A549 (cell line): ENCODE measurements at regions not wholly inside any gene's neighbourhood (a gene's known extent, or its start where the extent isn't known, plus 50 kb on each side); places are given as distances from the start of the nearest gene placed in this dataset.

Experiments
- EP300 ChIP-seq, 2 experiments: fragments of >200 bp; sonication (Bioruptor Twin); formaldehyde crosslinking; IDR thresholded peaks; 2 replicates in 1 of 2; 3 replicates in 1 of 2; pipeline ENCODE4 v1.6.1; 2016 to 2017
- FOXS1 ChIP-seq: fragments of 250-450 bp; sonication (Bioruptor Pico); IDR thresholded peaks from 2 replicates; pipeline ENCODE4 v1.5.0; 2020; ENCODE audit warnings: mild to moderate bottlenecking, moderate library complexity
- KDM1A ChIP-seq: fragments of 200-600 bp; sonication (generic); IDR thresholded peaks from 2 replicates; pipeline ENCODE4 v1.6.1; 2016; ENCODE audit warnings: low read depth, mild to moderate bottlenecking
- MAZ ChIP-seq: fragments of 150-350 bp; IDR thresholded peaks from 2 replicates; pipeline ENCODE4 v1.6.1; 2014; ENCODE audit warnings: antibody characterized with exemption, low read depth, low read length, borderline replicate concordance
- POLR2A ChIP-seq: IDR thresholded peaks from 2 replicates; pipeline ENCODE4 v1.6.1; 2012; ENCODE audit warnings: mild to moderate bottlenecking, low read length
- RAD21 ChIP-seq, 2 experiments: fragments of >200 bp in 1 of 2; sonication (Bioruptor Twin) in 1 of 2; formaldehyde crosslinking in 1 of 2; IDR thresholded peaks in 1 of 2; conservative IDR thresholded peaks in 1 of 2; 2 replicates in 1 of 2; 3 replicates in 1 of 2; pipeline ENCODE4 v1.6.1; 2012 to 2018; ENCODE audit warnings: inconsistent platforms in 1 of 2
- RCOR1 ChIP-seq: fragments of 150-350 bp; IDR thresholded peaks from 2 replicates; pipeline ENCODE4 v1.6.1; 2014; ENCODE audit warnings: antibody characterized with exemption, low read length, low read depth
- RFX5 ChIP-seq: fragments of 450-650 bp; IDR thresholded peaks from 2 replicates; pipeline ENCODE4 v1.7.1; 2014; ENCODE audit warnings: antibody characterized with exemption, mild to moderate bottlenecking, moderate library complexity
- TF ChIP-seq, protein P1 (sequence below): IDR thresholded peaks from 2 replicates; pipeline ENCODE4 v1.6.1; 2012
- TF ChIP-seq, protein P2 (sequence below): fragments of >200 bp; sonication (Bioruptor Twin); formaldehyde crosslinking; IDR thresholded peaks from 3 replicates; pipeline ENCODE4 v1.5.1; 2016
- TF ChIP-seq, protein P3 (sequence below): fragments of 200-600 bp; sonication (generic); IDR thresholded peaks from 2 replicates; pipeline ENCODE4 v1.6.1; 2016; ENCODE audit warnings: antibody characterized with exemption, mild to moderate bottlenecking, moderate library complexity

DNA sequence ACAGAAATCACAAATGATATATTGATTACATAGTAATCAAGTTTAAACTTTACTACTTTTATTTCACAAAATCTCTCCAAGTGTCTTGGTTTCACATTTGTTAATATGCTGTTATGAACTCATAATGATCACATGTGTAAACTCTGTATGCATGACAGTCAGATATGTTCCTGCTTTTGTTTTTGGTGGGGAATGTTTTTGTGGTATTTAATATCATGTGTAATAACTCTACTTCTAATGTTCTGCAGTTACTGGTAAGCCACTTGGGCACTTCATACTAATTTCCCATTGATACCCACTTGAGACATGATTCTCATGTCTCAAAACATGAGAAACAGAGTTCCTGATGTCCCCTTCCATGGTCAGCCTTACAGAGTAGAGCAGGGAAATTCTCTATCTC, 109.1 kb upstream of the INHBA start:
- TF ChIP-seq EP300 (IDR thresholded peaks at IDR 0.05) (no peak), RCOR1 (no peak), MAZ (no peak), RAD21 (conservative IDR thresholded peaks at IDR 0.05 in 1 of 2, IDR thresholded peaks at IDR 0.05 in 1 of 2) (no peak), POLR2A (no peak), FOXS1 (CRISPR knock-in tag) (no peak), RFX5 (no peak), KDM1A (no peak)
- TF ChIP-seq, protein P1, sequence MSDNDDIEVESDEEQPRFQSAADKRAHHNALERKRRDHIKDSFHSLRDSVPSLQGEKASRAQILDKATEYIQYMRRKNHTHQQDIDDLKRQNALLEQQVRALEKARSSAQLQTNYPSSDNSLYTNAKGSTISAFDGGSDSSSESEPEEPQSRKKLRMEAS: no peak
- TF ChIP-seq, protein P2, sequence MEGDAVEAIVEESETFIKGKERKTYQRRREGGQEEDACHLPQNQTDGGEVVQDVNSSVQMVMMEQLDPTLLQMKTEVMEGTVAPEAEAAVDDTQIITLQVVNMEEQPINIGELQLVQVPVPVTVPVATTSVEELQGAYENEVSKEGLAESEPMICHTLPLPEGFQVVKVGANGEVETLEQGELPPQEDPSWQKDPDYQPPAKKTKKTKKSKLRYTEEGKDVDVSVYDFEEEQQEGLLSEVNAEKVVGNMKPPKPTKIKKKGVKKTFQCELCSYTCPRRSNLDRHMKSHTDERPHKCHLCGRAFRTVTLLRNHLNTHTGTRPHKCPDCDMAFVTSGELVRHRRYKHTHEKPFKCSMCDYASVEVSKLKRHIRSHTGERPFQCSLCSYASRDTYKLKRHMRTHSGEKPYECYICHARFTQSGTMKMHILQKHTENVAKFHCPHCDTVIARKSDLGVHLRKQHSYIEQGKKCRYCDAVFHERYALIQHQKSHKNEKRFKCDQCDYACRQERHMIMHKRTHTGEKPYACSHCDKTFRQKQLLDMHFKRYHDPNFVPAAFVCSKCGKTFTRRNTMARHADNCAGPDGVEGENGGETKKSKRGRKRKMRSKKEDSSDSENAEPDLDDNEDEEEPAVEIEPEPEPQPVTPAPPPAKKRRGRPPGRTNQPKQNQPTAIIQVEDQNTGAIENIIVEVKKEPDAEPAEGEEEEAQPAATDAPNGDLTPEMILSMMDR: no peak
- TF ChIP-seq, protein P3, sequence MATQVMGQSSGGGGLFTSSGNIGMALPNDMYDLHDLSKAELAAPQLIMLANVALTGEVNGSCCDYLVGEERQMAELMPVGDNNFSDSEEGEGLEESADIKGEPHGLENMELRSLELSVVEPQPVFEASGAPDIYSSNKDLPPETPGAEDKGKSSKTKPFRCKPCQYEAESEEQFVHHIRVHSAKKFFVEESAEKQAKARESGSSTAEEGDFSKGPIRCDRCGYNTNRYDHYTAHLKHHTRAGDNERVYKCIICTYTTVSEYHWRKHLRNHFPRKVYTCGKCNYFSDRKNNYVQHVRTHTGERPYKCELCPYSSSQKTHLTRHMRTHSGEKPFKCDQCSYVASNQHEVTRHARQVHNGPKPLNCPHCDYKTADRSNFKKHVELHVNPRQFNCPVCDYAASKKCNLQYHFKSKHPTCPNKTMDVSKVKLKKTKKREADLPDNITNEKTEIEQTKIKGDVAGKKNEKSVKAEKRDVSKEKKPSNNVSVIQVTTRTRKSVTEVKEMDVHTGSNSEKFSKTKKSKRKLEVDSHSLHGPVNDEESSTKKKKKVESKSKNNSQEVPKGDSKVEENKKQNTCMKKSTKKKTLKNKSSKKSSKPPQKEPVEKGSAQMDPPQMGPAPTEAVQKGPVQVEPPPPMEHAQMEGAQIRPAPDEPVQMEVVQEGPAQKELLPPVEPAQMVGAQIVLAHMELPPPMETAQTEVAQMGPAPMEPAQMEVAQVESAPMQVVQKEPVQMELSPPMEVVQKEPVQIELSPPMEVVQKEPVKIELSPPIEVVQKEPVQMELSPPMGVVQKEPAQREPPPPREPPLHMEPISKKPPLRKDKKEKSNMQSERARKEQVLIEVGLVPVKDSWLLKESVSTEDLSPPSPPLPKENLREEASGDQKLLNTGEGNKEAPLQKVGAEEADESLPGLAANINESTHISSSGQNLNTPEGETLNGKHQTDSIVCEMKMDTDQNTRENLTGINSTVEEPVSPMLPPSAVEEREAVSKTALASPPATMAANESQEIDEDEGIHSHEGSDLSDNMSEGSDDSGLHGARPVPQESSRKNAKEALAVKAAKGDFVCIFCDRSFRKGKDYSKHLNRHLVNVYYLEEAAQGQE: no peak
